Testis (tissue), 2 donors: ENCODE measurements at regions not wholly inside any gene's neighbourhood (a gene's known extent, or its start where the extent isn't known, plus 50 kb on each side); places are given as distances from the start of the nearest gene placed in this dataset.
A peak's percentile ranks its signal among the peaks of the same experiment; 100 is the strongest.
"Not testable (repeated sequence)": the region's sequence is repeated elsewhere in the genome, so short reads cannot be mapped to it uniquely, and the experiment has no call there.

Experiments
- DNase-seq: peaks from one replicate; pipeline ENCODE4 v3.0.0-alpha.2; 2019
- H3K27ac ChIP-seq, 2 donors: fragments of 200-600 bp; sonication (generic); one replicate each; pipeline ENCODE4 v1.5.1; 2019
- H3K27me3 ChIP-seq: fragments of 200-600 bp; sonication (generic); one replicate; pipeline ENCODE4 v1.5.1; 2019
- H3K36me3 ChIP-seq: fragments of 200-600 bp; sonication (generic); one replicate; pipeline ENCODE4 v1.5.1; 2017; ENCODE audit warnings: low read depth; ENCODE audit errors: missing control alignments
- H3K4me1 ChIP-seq: fragments of 200-600 bp; sonication (generic); one replicate; pipeline ENCODE4 v1.5.1; 2019
- H3K4me3 ChIP-seq, 2 donors: fragments of 200-600 bp; sonication (generic); one replicate each; pipeline ENCODE4 v1.5.1; 2017 to 2019
- H3K9me3 ChIP-seq: fragments of 200-600 bp; sonication (generic); one replicate; pipeline ENCODE4 v1.5.1; 2017
- CTCF ChIP-seq, 3 experiments: fragments of 450-650 bp in 2 of 3; fragments of 200-600 bp in 1 of 3; sonication (generic) in 1 of 3; IDR thresholded peaks; one replicate each; pipeline ENCODE4 v1.5.1; 2016 to 2019; ENCODE audit warnings: antibody characterized with exemption in 3 of 3, mild to moderate bottlenecking in 2 of 3, moderate library complexity in 1 of 3
- POLR2A ChIP-seq: fragments of 450-650 bp; IDR thresholded peaks from one replicate; pipeline ENCODE4 v1.6.1; 2017; ENCODE audit warnings: antibody characterized with exemption, mild to moderate bottlenecking, moderate library complexity
- WGBS, 2 donors: methylation state at CpG; one replicate each; pipeline ENCODE4 v1.1.5; 2018; 5-methylcytosine and 5-hydroxymethylcytosine counted together
- intact Hi-C: fragments of 100-400 bp; cut with DNase I; formaldehyde crosslinking; loops from one replicate; pipeline ENCODE4 v1.15.1; 2023; ENCODE audit warnings: low total_unique reads

GRCh38 chr15:92733090-92733933, 77.7 kb upstream of the FAM174B start:
- no peak for TF ChIP-seq POLR2A
- TF ChIP-seq CTCF (IDR thresholded peaks at IDR 0.05): no peak
- no peak for DNase-seq
- 44 to 50% methylated on average over 12 of the region's 12 CpGs for WGBS, 2 donors
- Histone ChIP-seq H3K9me3 (no peaks in the 10 kb centered on the region), H3K4me1 (no peaks in the 10 kb centered on the region), H3K4me3 (peak overlapping the region; percentile 49 to 64), H3K36me3 (no peaks in the 10 kb centered on the region), H3K27ac (peak overlapping the region; percentile 81 to 93), H3K27me3 (no peaks in the 10 kb centered on the region)
- intact Hi-C loops: no loop called here

GRCh38 chr15:92733934-92734521, 78.5 kb upstream of the FAM174B start:
- WGBS, 2 donors: 10 to 13% methylated on average over 32 to 33 of the region's 33 CpGs
- TF ChIP-seq POLR2A (no peak), CTCF (IDR thresholded peaks at IDR 0.05) (no peak)
- DNase-seq: peak; percentile 81
- H3K36me3 ChIP-seq: no peaks in the 10 kb centered on the region
- intact Hi-C loops: no loop called here
- no peaks in the 10 kb centered on the region for H3K4me1 ChIP-seq
- H3K27ac ChIP-seq: peak overlapping the region; percentile 81 to 93
- peak overlapping the region; percentile 49 to 64 for H3K4me3 ChIP-seq
- no peaks in the 10 kb centered on the region for H3K27me3 ChIP-seq
- no peaks in the 10 kb centered on the region for H3K9me3 ChIP-seq

GRCh38 chr15:92739246-92739645, 83.7 kb upstream of the FAM174B start:
- H3K9me3 ChIP-seq, DNase-seq, H3K4me3 ChIP-seq, H3K27ac ChIP-seq, H3K27me3 ChIP-seq, H3K36me3 ChIP-seq, H3K4me1 ChIP-seq, intact Hi-C loops: not testable (repeated sequence)
- 90 to 96% methylated on average over 4 of the region's 4 CpGs for WGBS, 2 donors

- Histone ChIP-seq H3K27me3 (no peaks in the 10 kb centered on the region), H3K9me3 (no peaks in the 10 kb centered on the region), H3K27ac (no peak overlapping the region), H3K36me3 (no peaks in the 10 kb centered on the region), H3K4me3 (no peak overlapping the region), H3K4me1 (no peaks in the 10 kb centered on the region)
- intact Hi-C loops: no loop called here
- TF ChIP-seq CTCF (IDR thresholded peaks at IDR 0.05) (no peak), POLR2A (no peak)
- DNase-seq: no peak
- WGBS, 2 donors: 73 to 77% methylated on average over 4 of the region's 4 CpGs
These were observed 90.3 kb upstream of the FAM174B start for GRCh38 chr15:92745845-92746271.

GRCh38 chr15:92747047-92747446, 91.5 kb upstream of the FAM174B start:
- Histone ChIP-seq H3K27me3 (no peaks in the 10 kb centered on the region), H3K4me3 (no peak overlapping the region), H3K4me1 (no peaks in the 10 kb centered on the region), H3K27ac (no peak overlapping the region), H3K9me3 (no peaks in the 10 kb centered on the region), H3K36me3 (no peaks in the 10 kb centered on the region)
- no peak for DNase-seq
- intact Hi-C loops: no loop called here
- 79 to 82% methylated on average over 3 of the region's 3 CpGs for WGBS, 2 donors
- no peak for TF ChIP-seq POLR2A
- no peak for TF ChIP-seq CTCF (IDR thresholded peaks at IDR 0.05)
